GM19023 (cell line): ENCODE measurements at regions not wholly inside any gene's neighbourhood (a gene's known extent, or its start where the extent isn't known, plus 50 kb on each side); places are given as distances from the start of the nearest gene placed in this dataset.

Experiments
- ATAC-seq: cut with Tn5 transposase; IDR thresholded peaks from one replicate; pipeline ENCODE4 v1.9.1; 2021; ENCODE audit warnings: mild to moderate bottlenecking, moderate library complexity; ENCODE audit not compliant: unreplicated experiment

DNA sequence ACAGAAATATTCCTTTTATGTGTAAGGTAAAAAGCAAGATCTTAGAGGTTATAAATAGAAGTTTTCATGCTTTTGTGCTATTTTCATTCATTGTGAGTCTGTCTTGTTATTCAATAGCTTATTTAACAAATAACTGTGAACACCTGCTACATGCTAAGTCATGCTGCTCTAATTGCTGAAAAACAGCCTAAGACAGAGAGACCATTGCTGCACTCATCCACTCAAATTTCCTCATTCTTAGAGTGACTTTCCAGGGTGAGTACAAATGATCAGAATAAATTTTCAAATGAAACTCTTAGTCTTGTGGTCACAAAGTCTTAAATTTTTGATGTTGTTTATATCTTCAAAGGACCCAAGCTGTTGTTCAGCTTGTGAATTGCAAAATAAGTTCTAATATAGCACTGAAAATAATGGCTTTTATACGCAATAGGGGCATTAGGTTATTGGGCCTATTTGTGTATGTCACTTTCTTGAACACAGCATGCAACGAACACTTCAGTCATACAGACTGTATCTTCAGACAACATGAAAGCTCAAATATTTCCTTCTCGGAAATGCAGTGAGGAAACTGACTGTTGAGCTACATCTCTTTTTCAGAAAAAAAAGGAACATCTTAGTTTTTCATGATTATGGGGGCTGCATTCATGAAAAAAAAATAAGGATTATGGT is 247.9 kb upstream of the PCDH15 start:
- ATAC-seq = no peak

- ATAC-seq = no peak
Measured at GRCh38 chr10:55043540-55043939, 242.5 kb upstream of the PCDH15 start.

- ATAC-seq = no peak
Measured at GRCh38 chr10:55033061-55033460, 232.0 kb upstream of the PCDH15 start.

DNA sequence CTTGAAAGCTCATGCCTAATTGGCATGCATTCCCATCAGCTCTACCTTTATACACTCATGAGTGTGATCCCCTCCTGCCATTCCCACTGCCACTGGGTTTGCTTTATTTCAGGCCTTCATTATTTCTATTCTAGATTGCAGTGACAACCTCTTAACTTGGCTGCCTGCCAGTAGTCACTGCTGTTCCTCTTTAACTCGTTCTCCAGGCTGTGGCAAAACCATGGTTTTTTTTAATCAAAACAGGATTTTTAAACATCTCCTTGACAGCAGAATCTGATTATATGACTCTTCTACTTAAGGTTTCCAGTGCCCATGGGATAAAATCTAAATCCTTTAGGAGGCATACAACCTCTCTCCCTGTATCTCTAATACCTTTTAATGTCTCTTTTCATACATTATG is 223.7 kb upstream of the PCDH15 start:
- no peak for ATAC-seq

GRCh38 chr10:55019439-55019838 is 218.4 kb upstream of the PCDH15 start:
- no peak for ATAC-seq

DNA sequence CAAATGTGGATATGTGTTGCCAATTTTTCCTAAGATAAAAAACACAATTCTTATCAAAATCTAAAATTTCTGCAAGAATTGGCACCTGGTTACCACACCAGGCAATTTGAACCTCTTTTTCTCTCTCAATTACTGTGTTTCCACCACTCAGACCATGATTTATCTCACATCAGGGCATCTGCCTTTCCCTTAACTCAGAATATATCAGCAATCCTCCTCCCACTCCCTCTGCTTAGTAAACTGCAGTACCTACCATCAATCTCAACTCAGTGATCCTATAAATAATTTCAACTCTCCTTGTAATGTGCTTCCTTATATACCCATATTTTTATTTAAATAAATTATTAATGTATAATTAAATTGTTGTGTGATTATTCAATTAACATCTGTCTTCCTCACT is 212.3 kb upstream of the PCDH15 start:
- ATAC-seq = no peak

DNA sequence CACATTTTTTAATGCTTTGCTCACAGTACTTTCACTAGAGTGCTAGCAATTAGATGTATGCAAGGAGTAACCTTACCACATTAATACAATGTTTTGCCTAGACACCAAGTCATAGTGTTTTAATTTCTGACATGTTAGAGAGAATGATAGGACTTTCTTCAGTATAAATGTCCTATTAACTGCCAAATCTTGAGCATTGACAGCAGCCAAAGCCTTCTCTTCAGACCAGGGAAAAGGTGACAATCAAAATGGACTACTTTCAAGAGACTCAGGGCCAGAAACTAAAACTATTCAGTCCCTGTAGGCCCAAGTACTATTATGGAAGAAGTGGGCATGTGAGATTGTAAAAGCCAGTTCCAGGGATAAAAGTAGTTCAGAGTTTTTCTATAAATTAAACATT is 201.4 kb upstream of the PCDH15 start:
- no peak for ATAC-seq

DNA sequence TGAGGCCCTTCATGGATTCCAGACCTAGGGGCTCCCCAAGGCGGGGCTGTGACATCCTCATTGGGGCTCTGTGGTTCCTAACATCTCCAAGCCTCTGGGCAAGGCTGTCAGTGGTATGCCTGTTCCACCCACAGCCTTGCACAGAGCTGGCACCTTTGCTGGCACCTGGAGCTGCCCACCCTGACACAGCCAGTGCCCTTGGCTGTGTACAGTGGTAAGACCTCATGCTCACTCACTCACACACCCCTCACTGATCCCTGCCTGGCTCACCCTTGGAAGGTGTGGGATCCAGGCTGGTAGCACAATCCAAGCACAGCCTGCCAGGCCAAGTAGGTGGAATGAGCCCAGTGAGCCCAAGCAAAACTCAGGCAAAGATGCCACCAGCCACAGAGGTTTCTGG is 200.4 kb upstream of the PCDH15 start:
- ATAC-seq = no peak

DNA sequence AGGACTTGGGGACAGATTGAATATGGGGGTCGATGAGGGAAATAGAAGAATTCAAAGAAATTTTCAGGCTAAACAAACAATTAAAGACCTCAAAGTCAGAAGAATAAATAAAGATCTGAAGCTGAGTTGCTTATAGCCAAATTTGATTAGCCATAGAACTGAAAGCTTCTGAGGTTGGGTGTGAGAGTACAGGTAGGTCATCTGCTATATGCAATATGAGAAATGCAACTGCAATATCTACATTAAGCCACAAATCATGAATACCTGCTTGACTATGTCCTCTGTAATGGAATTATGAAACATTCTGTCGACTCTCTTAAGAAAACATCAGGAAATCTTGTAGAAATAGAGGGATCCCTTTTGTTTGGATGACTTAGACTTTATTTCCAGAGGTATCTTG is 192.1 kb upstream of the PCDH15 start:
- ATAC-seq = no peak

GRCh38 chr10:54985732-54986131 is 184.7 kb upstream of the PCDH15 start:
- no peak for ATAC-seq

- no peak for ATAC-seq
Measured at GRCh38 chr10:54983255-54983654, 182.2 kb upstream of the PCDH15 start.

GRCh38 chr10:54962134-54962900 is 161.3 kb upstream of the PCDH15 start:
- ATAC-seq = no peak

DNA sequence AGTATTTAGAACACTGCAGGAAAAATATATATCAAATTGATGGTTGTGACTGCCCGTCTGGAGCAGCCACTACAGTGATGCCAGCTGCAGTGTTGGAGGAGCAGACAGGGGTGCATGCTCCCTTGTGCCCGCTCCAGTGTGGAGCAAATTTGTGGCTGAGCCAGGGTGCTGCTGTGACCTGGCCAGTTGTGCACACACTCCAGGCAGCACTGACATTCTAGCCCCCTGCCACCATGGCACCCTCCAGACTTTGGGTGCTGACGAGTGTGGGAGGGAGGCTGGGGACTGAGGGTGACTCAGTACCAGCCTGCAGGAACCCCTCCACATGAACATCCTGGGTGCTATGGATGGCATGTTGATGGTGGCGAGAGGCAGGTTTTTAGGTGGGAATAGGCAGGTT is 160.0 kb upstream of the PCDH15 start:
- no peak for ATAC-seq

- ATAC-seq = no peak
Measured at GRCh38 chr10:54958844-54959243, 157.8 kb upstream of the PCDH15 start.

DNA sequence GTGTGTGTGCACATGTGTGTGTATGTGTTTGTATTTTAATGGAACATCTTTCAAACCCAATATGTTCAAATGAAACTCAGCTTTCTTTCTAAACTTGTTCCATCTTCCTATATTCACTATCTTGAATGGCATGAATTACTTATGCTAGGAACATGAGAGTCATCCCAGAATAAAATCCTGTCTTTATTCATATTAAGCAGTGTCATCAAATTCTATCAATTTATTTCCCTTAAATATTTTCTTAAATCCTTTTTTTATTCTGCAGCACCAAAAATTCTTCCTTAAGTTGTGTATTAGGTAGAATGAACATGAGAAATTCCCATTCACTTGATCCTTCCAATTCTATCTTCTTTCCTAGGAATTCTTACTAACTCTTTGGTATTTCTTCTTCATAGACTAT is 146.6 kb upstream of the PCDH15 start:
- no peak for ATAC-seq

GRCh38 chr10:54940418-54940817 is 139.4 kb upstream of the PCDH15 start:
- ATAC-seq = no peak

DNA sequence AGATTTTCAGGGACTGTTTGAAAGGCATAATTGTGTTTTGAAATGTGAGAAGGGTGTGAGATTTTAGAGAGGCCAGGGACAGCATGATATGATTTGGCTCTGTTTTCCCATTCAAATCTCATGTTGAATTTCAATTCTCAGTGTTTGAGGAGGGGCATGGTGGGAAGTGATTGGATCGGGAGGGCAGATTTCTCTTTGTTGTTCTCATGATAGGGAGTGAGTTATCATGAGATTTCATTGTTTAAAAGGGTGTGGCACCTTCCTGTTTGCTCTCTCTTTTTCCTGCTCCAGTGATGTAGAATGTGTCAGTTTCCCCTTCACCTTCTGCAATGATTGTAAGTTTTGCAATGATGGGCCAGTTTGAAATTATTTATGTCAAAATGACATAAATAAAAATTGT is 113.0 kb upstream of the PCDH15 start:
- no peak for ATAC-seq

GRCh38 chr10:54909165-54909564 is 108.1 kb upstream of the PCDH15 start:
- no peak for ATAC-seq

DNA sequence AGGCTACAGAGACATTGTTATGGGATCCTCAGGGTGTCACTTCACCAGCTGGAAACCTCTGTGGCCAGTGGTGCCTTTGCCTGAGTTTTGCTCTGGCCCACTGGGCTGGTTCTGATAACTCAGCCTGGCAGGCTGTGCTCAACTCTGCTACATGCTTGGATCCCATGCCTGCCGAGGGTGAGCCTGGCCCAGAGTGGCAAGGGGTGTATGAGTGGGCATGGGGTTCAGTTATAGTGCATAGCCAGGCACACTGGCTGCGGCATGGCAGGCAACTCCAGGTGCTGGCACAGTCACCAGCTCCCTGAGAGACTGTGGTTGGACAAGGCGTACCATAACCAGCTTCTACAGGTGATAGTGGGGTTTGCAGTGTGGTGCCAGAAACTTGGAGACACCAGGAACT is 107.0 kb upstream of the PCDH15 start:
- no peak for ATAC-seq

DNA sequence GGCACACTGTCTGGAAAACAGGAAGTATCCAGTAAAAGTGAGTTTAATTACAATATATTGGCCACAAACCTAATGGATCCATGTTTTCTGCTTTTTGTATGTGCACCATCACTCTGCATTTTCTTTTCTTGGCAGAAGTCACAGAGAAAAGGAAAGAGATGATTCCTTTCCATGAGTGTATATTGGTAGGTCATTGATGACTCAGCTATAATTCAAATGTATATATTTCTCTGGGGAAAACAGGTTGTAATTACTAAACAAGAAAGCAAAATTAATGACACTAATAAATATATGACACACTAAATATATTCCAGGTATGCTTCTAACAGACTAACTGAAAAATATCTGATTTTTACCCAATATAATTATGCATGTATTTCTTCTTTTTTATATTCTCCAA is 105.9 kb upstream of the PCDH15 start:
- ATAC-seq = no peak

GRCh38 chr10:54905578-54906192 is 104.7 kb upstream of the PCDH15 start:
- ATAC-seq = no peak

DNA sequence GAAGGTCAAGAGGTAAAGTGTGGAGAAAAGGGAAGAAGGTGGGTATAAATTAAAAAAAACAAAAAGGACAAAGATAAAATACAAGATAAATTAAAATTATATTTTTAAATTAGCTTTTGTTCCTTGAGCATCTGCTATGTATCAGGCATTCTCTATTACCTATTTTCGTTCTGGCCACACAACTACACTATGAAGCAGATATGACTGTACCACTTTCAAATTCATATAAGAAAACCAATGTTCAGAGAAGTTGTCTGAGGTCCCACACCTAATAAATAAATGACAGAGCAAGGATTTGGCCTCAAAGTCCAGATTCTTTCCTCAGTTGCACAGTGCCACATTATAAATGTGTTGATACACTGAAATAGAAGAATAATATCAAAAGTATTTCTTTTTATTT is 103.8 kb upstream of the PCDH15 start:
- no peak for ATAC-seq
